ENCODE measurements at regions not wholly inside any gene's neighbourhood (a gene's known extent, or its start where the extent isn't known, plus 50 kb on each side); places are given as distances from the start of the nearest gene placed in this dataset.

DNA sequence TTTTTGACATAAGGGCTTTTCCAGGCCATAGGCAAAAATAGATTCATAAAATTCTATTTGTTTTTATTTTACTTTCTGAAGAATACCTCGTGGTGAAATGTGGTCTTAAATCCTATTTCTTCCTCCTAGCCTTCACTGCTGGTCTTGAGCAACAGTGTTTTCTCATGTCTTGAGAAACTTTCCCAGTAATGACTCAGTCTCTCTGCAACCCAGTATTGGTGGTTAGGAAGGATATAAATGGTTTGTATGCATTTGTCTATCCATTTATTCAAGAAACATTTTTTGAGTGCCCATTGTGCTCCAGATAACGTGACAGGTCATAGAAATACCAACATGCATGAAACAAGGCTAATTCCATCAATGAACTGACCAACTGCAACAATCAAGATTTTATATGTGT is 213.9 kb downstream of the TMEM114 start:
- TF ChIP-seq NRF1 (IDR thresholded peaks at IDR 0.05; ENCODE audit: low read depth, low read length) (no peak), YY1 (IDR thresholded peaks at IDR 0.05; ENCODE audit: low read depth, low read length) (no peak), ATF3 (IDR thresholded peaks at IDR 0.05; ENCODE audit: insufficient read depth, low read depth, low read length) (no peak)
